ENCODE measurements at regions not wholly inside any gene's neighbourhood (a gene's known extent, or its start where the extent isn't known, plus 50 kb on each side); places are given as distances from the start of the nearest gene placed in this dataset.

- DNase-seq = no peak
These were observed 184.3 kb downstream of the TTLL2 start for GRCh38 chr6:167508919-167509852.

GRCh38 chr6:167509853-167510220 lies 185.0 kb downstream of the TTLL2 start:
- no peak for DNase-seq

- no peak for DNase-seq
These were observed 185.8 kb downstream of the TTLL2 start for GRCh38 chr6:167510648-167511047.

- DNase-seq = no peak
These were observed 187.9 kb downstream of the TTLL2 start for GRCh38 chr6:167512696-167513375.

GRCh38 chr6:167513778-167514177 lies 188.9 kb downstream of the TTLL2 start:
- no peak for DNase-seq

- DNase-seq = no peak
These were observed 189.6 kb downstream of the TTLL2 start for GRCh38 chr6:167514524-167514923.

GRCh38 chr6:167515873-167516507 lies 191.1 kb downstream of the TTLL2 start:
- DNase-seq = no peak

- DNase-seq = no peak
These were observed 192.5 kb downstream of the TTLL2 start for GRCh38 chr6:167517254-167517916.

- no peak for DNase-seq
These were observed 198.5 kb downstream of the TTLL2 start for GRCh38 chr6:167523426-167523825.

- no peak for DNase-seq
These were observed 199.6 kb downstream of the TTLL2 start for GRCh38 chr6:167524261-167525111.

GRCh38 chr6:167525774-167526173 lies 200.9 kb downstream of the TTLL2 start:
- no peak for DNase-seq

GRCh38 chr6:167526465-167527368 lies 201.8 kb downstream of the TTLL2 start:
- DNase-seq = no peak

GRCh38 chr6:167528239-167528638 lies 203.4 kb downstream of the TTLL2 start:
- no peak for DNase-seq

GRCh38 chr6:167528976-167529375 lies 204.1 kb downstream of the TTLL2 start:
- DNase-seq = no peak

GRCh38 chr6:167529444-167530335 lies 204.8 kb downstream of the TTLL2 start:
- no peak for DNase-seq

GRCh38 chr6:167530951-167531350 lies 206.1 kb downstream of the TTLL2 start:
- no peak for DNase-seq

- DNase-seq = no peak
These were observed 207.8 kb downstream of the TTLL2 start for GRCh38 chr6:167532410-167533288.

Data from amygdala (tissue), 56 donors.